GM23338 (cell line): ENCODE measurements at regions not wholly inside any gene's neighbourhood (a gene's known extent, or its start where the extent isn't known, plus 50 kb on each side); places are given as distances from the start of the nearest gene placed in this dataset.

Experiments used
- ATAC-seq: fragments of 200-7000 bp; cut with Tn5 transposase; 3 replicates; pipeline ENCODE4 v1.9.1; 2020
- DNase-seq: peaks from one replicate; pipeline ENCODE4 v3.0.0-alpha.2; 2015; ENCODE audit warnings: low spot score
- H2AFZ ChIP-seq: fragments of 200-600 bp; sonication (generic); 2 replicates; pipeline ENCODE4 v1.8.0; 2016; ENCODE audit warnings: antibody characterized with exemption, mild to moderate bottlenecking, moderate library complexity
- H3F3A ChIP-seq: fragments of 200-600 bp; sonication (generic); replicated peaks from 2 replicates; pipeline ENCODE4 v1.8.0; 2017; ENCODE audit warnings: antibody characterized with exemption, mixed run types, low read depth
- H3K27ac ChIP-seq: fragments of 200-600 bp; sonication (generic); 2 replicates; pipeline ENCODE4 v1.6.1; 2016; ENCODE audit warnings: low read depth
- H3K27me3 ChIP-seq: fragments of 200-600 bp; sonication (generic); 2 replicates; pipeline ENCODE4 v1.8.0; 2016; ENCODE audit warnings: mild to moderate bottlenecking, mixed run types, moderate library complexity; ENCODE audit not compliant: insufficient read depth
- H3K36me3 ChIP-seq: fragments of 200-600 bp; sonication (generic); 2 replicates; pipeline ENCODE4 v1.8.0; 2016; ENCODE audit warnings: mild to moderate bottlenecking; ENCODE audit not compliant: insufficient read depth
- H3K4me1 ChIP-seq: fragments of 200-600 bp; sonication (generic); 2 replicates; pipeline ENCODE4 v1.8.0; 2016; ENCODE audit warnings: mild to moderate bottlenecking, moderate library complexity; ENCODE audit not compliant: insufficient read depth
- H3K4me2 ChIP-seq: fragments of 200-600 bp; sonication (generic); 2 replicates; pipeline ENCODE4 v1.7.1; 2017; ENCODE audit warnings: mixed run types
- H3K4me3 ChIP-seq: fragments of 200-600 bp; sonication (generic); 2 replicates; pipeline ENCODE4 v1.6.1; 2016; ENCODE audit warnings: mixed run types
- H3K79me2 ChIP-seq: fragments of 200-600 bp; sonication (generic); replicated peaks from 2 replicates; pipeline ENCODE4 v1.8.0; 2017; ENCODE audit warnings: mild to moderate bottlenecking; ENCODE audit not compliant: insufficient read depth
- H3K9me2 ChIP-seq: fragments of 200-600 bp; sonication (generic); 2 replicates; pipeline ENCODE4 v1.8.0; 2017; ENCODE audit not compliant: insufficient read depth
- H4K20me1 ChIP-seq: fragments of 200-600 bp; sonication (generic); replicated peaks from 2 replicates; pipeline ENCODE4 v1.8.0; 2017; ENCODE audit warnings: mild to moderate bottlenecking; ENCODE audit not compliant: insufficient read depth
- H3K27ac Mint-ChIP-seq: 2 replicates; pipeline ENCODE4 v1.8.0; 2020; ENCODE audit warnings: inconsistent platforms, mild to moderate bottlenecking, moderate library complexity, mixed read lengths
- H3K27me3 Mint-ChIP-seq: 3 replicates; pipeline ENCODE4 v1.8.0; 2022; ENCODE audit warnings: low read depth, mild to moderate bottlenecking, moderate library complexity, mixed read lengths, inconsistent platforms; ENCODE audit not compliant: insufficient read depth, poor library complexity
- H3K36me3 Mint-ChIP-seq: 3 replicates; pipeline ENCODE4 v1.8.0; 2021; ENCODE audit warnings: low read depth, mild to moderate bottlenecking, inconsistent platforms, moderate library complexity, mixed read lengths
- H3K4me1 Mint-ChIP-seq: 3 replicates; pipeline ENCODE4 v1.8.0; 2020; ENCODE audit warnings: mild to moderate bottlenecking, inconsistent platforms, mixed read lengths
- H3K4me3 Mint-ChIP-seq: 3 replicates; pipeline ENCODE4 v1.8.0; 2021; ENCODE audit warnings: moderate library complexity, mild to moderate bottlenecking, inconsistent platforms, mixed read lengths
- H3K9me3 Mint-ChIP-seq: 3 replicates; pipeline ENCODE4 v1.8.0; 2020; ENCODE audit warnings: moderate library complexity, mild to moderate bottlenecking, inconsistent platforms, mixed read lengths
- CREB1 ChIP-seq: fragments of 250-450 bp; sonication (Bioruptor Pico); IDR thresholded peaks from 2 replicates; pipeline ENCODE4 v1.5.0; 2020; ENCODE audit warnings: low read depth, mild to moderate bottlenecking, moderate library complexity
- ETS1 ChIP-seq: IDR thresholded peaks from 2 replicates; pipeline ENCODE4 v1.6.1; 2016; ENCODE audit warnings: antibody characterized with exemption
- EZH2 ChIP-seq: fragments of 200-600 bp; sonication (generic); IDR thresholded peaks from one replicate; pipeline ENCODE4 v1.8.0; 2017; ENCODE audit warnings: antibody characterized with exemption, mild to moderate bottlenecking, low read depth; ENCODE audit not compliant: unreplicated experiment
- EZH2phosphoT487 ChIP-seq: fragments of 200-600 bp; sonication (generic); IDR thresholded peaks from one replicate; pipeline ENCODE4 v1.8.1; 2018; ENCODE audit warnings: antibody characterized with exemption; ENCODE audit not compliant: unreplicated experiment
- JUNB ChIP-seq: IDR thresholded peaks from one replicate; pipeline ENCODE4 v1.6.1; 2016; ENCODE audit warnings: antibody characterized with exemption; ENCODE audit not compliant: unreplicated experiment
- NANOG ChIP-seq: IDR thresholded peaks from 2 replicates; pipeline ENCODE4 v1.6.1; 2016; ENCODE audit warnings: antibody characterized with exemption, borderline replicate concordance
- POLR2AphosphoS5 ChIP-seq: IDR thresholded peaks from 2 replicates; pipeline ENCODE4 v1.6.1; 2016; ENCODE audit warnings: antibody characterized with exemption, low read depth
- STAT1 ChIP-seq: IDR thresholded peaks from one replicate; pipeline ENCODE4 v1.6.1; 2016; ENCODE audit warnings: antibody characterized with exemption; ENCODE audit not compliant: unreplicated experiment
- ZNF114 ChIP-seq: fragments of 250-450 bp; sonication (Bioruptor Pico); IDR thresholded peaks from 2 replicates; pipeline ENCODE4 v1.5.0; 2020; ENCODE audit warnings: mild to moderate bottlenecking, moderate library complexity
- ZNF462 ChIP-seq: fragments of 250-450 bp; sonication (Bioruptor Pico); IDR thresholded peaks from 2 replicates; pipeline ENCODE4 v1.5.0; 2020; ENCODE audit warnings: mild to moderate bottlenecking, moderate library complexity

- H3K27me3 Mint-ChIP-seq, result no peaks in the 10 kb centered on the region
- H3K27me3 ChIP-seq, result no peaks in the 10 kb centered on the region
- H3K27ac ChIP-seq, result no peak overlapping the region
- H3K4me1 ChIP-seq, result no peaks in the 10 kb centered on the region
- ATAC-seq (no peak), DNase-seq (no peak)
- no peak overlapping the region for H3K4me3 ChIP-seq
- no peaks in the 10 kb centered on the region for H3F3A ChIP-seq
- H4K20me1 ChIP-seq, result no peaks in the 10 kb centered on the region
- no peaks in the 10 kb centered on the region for H3K79me2 ChIP-seq
- H3K9me3 Mint-ChIP-seq, result no peaks in the 10 kb centered on the region
- H3K27ac Mint-ChIP-seq, result no peak overlapping the region
- H3K4me1 Mint-ChIP-seq, result 0 out of 3 replicates have a peak, but pooled peaks cover 2% of the 10 kb centered on the region
- no peaks in the 10 kb centered on the region for H3K36me3 ChIP-seq
- H3K4me2 ChIP-seq, result no peak overlapping the region
- no peaks in the 10 kb centered on the region; the same call in 1 of the 2 replicates for H3K9me2 ChIP-seq
- TF ChIP-seq EZH2phosphoT487 (no peak), EZH2 (no peak), ETS1 (no peak), JUNB (no peak)
- H3K36me3 Mint-ChIP-seq, result no peaks in the 10 kb centered on the region
- H3K4me3 Mint-ChIP-seq, result no peak overlapping the region
- no peak overlapping the region for H2AFZ ChIP-seq
These were observed 115.5 kb downstream of the TMCO5A start for GRCh38 chr15:38049891-38050290.

- Mint-ChIP-seq H3K27me3 (no peaks in the 10 kb centered on the region), H3K27ac (no peak overlapping the region), H3K4me3 (no peak overlapping the region), H3K4me1 (0 out of 3 replicates have a peak, but pooled peaks cover 2% of the 10 kb centered on the region), H3K36me3 (no peaks in the 10 kb centered on the region), H3K9me3 (no peaks in the 10 kb centered on the region)
- Histone ChIP-seq H3K4me2 (no peak overlapping the region), H2AFZ (no peak overlapping the region), H3K79me2 (no peaks in the 10 kb centered on the region), H3K4me1 (no peaks in the 10 kb centered on the region), H3K4me3 (no peak overlapping the region), H3K27ac (no peak overlapping the region), H3K9me2 (no peaks in the 10 kb centered on the region; the same call in 1 of the 2 replicates), H3F3A (no peaks in the 10 kb centered on the region), H3K27me3 (no peaks in the 10 kb centered on the region), H3K36me3 (no peaks in the 10 kb centered on the region), H4K20me1 (no peaks in the 10 kb centered on the region)
- ATAC-seq (no peak), DNase-seq (no peak)
- TF ChIP-seq EZH2phosphoT487, result no peak
- no peak for TF ChIP-seq POLR2AphosphoS5
- TF ChIP-seq ZNF114, result no peak
- no peak for TF ChIP-seq STAT1
- TF ChIP-seq EZH2, result no peak
- no peak for TF ChIP-seq NANOG
- no peak for TF ChIP-seq CREB1 (CRISPR knock-in tag)
- no peak for TF ChIP-seq ZNF462 (CRISPR knock-in tag)
These were observed 116.3 kb downstream of the TMCO5A start for GRCh38 chr15:38050529-38051448.
